AG04449 (cell line): ENCODE measurements at regions not wholly inside any gene's neighbourhood (a gene's known extent, or its start where the extent isn't known, plus 50 kb on each side); places are given as distances from the start of the nearest gene placed in this dataset.

ENCODE experiments used
- CTCF ChIA-PET: fragments of 350-600 bp; formaldehyde crosslinking; extraction: SDS; loops from one replicate; lab custom pipeline; 2021; ENCODE audit warnings: antibody characterized with exemption; lab: Yijun Ruan, JAX
- POLR2A ChIA-PET: fragments of 400-600, 350-600 bp; formaldehyde crosslinking; extraction: SDS; loops from one replicate; lab custom pipeline; 2020; ENCODE audit warnings: antibody characterized with exemption, inconsistent platforms; lab: Yijun Ruan, JAX
- DNase-seq: peaks from one replicate; pipeline ENCODE4 v3.0.0-alpha.2; 2010; ENCODE audit warnings: low read depth, low spot score
- H3K4me3 ChIP-seq: 2 replicates; pipeline ENCODE4 v1.5.1; 2011; ENCODE audit warnings: low read depth, mild to moderate bottlenecking, control low read depth, low read length
- TF ChIP-seq, protein P1 (sequence below): IDR thresholded peaks from one replicate; pipeline ENCODE4 v1.5.1; 2011; ENCODE audit warnings: mild to moderate bottlenecking, moderate library complexity, low read length, control low read depth, inconsistent platforms; ENCODE audit not compliant: insufficient read depth; ENCODE audit errors: missing control alignments

DNA sequence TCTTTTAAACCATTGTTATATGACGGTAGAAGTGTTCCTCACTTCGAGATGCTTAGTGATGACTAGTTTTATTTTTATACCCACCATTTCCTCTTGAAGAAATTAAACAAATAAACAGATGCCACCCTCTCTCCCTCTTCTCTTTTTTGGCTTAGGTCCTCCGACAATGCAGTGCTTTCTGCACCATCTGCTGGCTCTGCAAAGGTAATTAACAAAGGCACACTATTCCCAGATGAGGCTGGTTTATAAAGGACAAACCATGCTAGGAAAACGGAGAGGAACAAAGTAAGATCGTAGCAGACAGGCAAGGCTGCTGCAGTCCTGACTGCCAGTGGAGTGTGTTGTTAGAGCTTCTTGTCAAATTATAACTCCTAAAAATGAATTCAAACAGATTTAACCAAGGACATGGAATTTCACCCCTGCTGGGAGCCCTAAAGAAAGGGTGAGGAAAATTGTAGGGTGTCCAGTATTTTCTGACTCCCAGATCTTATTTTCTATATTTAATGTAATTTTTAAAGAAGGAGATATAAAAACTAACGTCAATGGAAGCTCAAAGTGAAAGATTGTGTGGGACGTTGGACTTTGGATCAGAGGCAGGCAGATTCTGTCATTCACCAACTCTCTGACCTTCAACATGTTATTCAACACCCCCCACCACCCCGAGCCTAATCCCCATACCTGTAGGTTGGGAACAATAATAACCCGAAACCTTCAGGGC lies 142.1 kb downstream of the CPEB2 start:
- no peak overlapping the region for H3K4me3 ChIP-seq
- TF ChIP-seq, protein P1, sequence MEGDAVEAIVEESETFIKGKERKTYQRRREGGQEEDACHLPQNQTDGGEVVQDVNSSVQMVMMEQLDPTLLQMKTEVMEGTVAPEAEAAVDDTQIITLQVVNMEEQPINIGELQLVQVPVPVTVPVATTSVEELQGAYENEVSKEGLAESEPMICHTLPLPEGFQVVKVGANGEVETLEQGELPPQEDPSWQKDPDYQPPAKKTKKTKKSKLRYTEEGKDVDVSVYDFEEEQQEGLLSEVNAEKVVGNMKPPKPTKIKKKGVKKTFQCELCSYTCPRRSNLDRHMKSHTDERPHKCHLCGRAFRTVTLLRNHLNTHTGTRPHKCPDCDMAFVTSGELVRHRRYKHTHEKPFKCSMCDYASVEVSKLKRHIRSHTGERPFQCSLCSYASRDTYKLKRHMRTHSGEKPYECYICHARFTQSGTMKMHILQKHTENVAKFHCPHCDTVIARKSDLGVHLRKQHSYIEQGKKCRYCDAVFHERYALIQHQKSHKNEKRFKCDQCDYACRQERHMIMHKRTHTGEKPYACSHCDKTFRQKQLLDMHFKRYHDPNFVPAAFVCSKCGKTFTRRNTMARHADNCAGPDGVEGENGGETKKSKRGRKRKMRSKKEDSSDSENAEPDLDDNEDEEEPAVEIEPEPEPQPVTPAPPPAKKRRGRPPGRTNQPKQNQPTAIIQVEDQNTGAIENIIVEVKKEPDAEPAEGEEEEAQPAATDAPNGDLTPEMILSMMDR: no peak
- ChIA-PET CTCF (no interaction called here), POLR2A (no interaction called here)
- DNase-seq: no peak

DNA sequence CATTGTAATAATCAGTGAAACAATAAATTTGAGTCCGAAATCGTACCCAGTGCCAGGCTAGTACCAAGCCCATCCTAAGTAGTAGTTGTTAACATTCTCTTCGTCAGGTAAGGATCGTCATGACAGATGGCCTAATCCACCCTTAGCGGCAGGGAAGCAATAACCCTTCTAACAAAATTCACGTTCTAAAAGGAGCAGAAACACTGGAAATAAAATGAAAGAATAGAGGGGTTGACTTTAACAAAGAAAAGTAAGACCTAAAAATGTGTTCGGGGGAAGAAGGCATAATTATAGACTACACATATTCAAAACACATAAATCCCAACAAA lies 142.7 kb downstream of the CPEB2 start:
- no peak overlapping the region for H3K4me3 ChIP-seq
- TF ChIP-seq, protein P1: no peak
- CTCF ChIA-PET: no interaction called here
- no peak for DNase-seq
- POLR2A ChIA-PET: no interaction called here

DNA sequence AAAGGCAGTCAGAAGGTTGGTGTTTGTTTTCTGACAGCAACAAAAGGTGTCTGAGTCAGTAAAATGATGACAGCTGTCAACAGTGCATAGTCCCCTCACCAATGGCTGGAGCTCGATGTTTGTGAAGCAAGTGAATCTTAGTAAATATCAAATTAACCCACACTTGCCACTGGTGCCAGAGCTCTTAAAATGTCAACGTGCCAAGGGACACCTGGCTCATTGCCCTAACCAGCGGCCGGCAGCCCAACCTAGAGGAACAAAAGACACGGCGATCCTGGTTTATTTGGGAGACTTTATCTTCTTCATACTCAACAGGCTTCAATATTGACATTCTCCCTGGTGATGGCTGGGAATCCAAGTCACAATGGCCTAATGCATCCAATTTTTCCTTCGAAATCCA lies 143.4 kb downstream of the CPEB2 start:
- POLR2A ChIA-PET: no interaction called here
- TF ChIP-seq, protein P1: no peak
- no peak overlapping the region for H3K4me3 ChIP-seq
- DNase-seq: no peak
- CTCF ChIA-PET: no interaction called here

DNA sequence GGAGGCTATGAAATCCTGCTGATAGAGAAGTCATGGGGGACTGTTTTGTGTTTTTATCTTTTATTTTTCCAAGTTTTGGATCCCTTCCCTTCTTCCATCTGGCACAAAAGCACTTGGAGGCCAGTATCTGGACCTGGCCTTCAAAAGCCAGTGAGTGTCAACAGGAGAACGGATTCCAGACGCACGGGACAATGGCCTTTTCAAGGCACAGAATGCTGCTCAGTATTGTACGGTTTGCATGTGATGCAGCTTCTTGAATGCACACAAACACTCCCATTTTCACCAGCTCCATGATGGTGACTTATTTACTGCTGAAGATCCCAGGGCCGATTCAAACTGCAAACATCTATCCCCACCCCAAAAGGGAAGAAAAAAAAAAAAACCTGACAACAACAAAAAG lies 145.4 kb downstream of the CPEB2 start:
- TF ChIP-seq, protein P1: no peak
- H3K4me3 ChIP-seq: no peak overlapping the region
- DNase-seq: no peak
- ChIA-PET POLR2A (no interaction called here), CTCF (no interaction called here)

DNA sequence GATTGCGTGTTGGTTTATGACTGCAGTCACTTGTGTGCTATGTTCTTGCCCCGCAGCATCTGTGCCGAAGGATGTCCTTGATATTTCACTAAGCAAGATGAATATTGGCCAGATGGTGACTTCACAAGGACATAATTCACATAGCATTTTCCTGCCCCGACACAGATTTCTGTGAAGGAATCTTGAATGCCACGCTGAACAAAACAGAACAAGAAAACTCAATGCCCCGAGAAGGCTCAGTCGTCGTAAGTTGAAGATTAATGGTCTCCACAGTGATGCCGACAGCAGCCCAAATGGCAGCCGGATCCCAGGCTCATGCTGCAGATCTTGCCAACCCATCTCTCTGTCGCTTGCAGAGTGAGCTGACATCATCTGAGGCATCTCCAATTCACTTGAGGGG lies 145.9 kb downstream of the CPEB2 start:
- no peak overlapping the region for H3K4me3 ChIP-seq
- POLR2A ChIA-PET: no interaction called here
- TF ChIP-seq, protein P1: no peak
- CTCF ChIA-PET: no interaction called here
- no peak for DNase-seq

DNA sequence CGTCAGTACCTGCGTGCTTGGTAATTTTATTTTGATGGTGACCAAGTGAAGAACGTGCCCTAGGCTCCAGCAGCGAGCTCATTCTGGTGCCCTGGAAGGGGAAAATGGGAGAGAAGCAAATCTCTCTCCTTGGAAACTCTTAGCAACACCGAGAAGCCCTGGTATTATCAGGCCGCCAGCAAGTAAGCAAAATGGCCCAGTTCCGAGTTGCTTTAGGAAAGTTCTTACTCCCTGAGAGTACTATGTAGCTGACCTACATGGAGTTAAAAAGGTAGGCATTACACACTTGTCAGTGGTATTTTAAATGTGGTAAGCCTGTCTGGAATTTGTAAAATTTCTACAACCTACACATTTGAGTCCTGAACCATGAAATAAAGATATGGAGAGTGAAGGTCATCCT lies 146.4 kb downstream of the CPEB2 start:
- no peak overlapping the region for H3K4me3 ChIP-seq
- DNase-seq: no peak
- ChIA-PET POLR2A (interaction anchor here (1.1 kb wide), 1 partner anchor 146 kb away, joined by 3 read pairs; no protein-coding TSS in a partner anchor), CTCF (no interaction called here)
- TF ChIP-seq, protein P1: no peak
